D721Med (cell line): ENCODE measurements at regions not wholly inside any gene's neighbourhood (a gene's known extent, or its start where the extent isn't known, plus 50 kb on each side); places are given as distances from the start of the nearest gene placed in this dataset.

Experiments
- DNase-seq: peaks from one replicate; pipeline ENCODE4 v3.0.0; 2011; ENCODE audit warnings: low spot score; ENCODE audit not compliant: insufficient read length
- FAIRE-seq: peaks from 2 replicates; lab custom pipeline; 2011; peaks lifted over from hg19 to GRCh38; lab: Jason Lieb, UNC
- TF ChIP-seq, protein P1 (sequence below): IDR thresholded peaks from 2 replicates; pipeline ENCODE4 v1.5.1; 2012; ENCODE audit warnings: mild to moderate bottlenecking, control low read depth; ENCODE audit not compliant: insufficient read depth; ENCODE audit errors: missing control alignments

DNA sequence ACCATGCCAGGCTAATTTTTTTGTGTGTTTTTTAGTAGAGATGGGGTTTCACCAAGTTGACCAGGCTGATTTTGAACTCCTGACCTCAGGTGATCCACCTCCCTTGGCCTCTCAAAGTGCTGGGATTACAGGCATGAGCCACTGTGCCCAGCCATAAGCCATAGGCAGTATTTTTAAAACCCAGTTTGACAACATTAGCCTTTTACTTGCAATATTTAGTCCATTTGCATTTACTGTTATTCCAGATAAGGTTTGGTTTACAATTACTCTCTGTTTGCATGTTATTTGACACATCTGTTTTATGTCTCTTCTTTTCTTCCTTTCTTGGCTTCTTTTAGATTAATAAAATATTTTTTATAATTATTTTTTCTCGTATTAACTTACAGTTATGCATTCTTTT lies 83.6 kb upstream of the EPHB3 start:
- TF ChIP-seq, protein P1, sequence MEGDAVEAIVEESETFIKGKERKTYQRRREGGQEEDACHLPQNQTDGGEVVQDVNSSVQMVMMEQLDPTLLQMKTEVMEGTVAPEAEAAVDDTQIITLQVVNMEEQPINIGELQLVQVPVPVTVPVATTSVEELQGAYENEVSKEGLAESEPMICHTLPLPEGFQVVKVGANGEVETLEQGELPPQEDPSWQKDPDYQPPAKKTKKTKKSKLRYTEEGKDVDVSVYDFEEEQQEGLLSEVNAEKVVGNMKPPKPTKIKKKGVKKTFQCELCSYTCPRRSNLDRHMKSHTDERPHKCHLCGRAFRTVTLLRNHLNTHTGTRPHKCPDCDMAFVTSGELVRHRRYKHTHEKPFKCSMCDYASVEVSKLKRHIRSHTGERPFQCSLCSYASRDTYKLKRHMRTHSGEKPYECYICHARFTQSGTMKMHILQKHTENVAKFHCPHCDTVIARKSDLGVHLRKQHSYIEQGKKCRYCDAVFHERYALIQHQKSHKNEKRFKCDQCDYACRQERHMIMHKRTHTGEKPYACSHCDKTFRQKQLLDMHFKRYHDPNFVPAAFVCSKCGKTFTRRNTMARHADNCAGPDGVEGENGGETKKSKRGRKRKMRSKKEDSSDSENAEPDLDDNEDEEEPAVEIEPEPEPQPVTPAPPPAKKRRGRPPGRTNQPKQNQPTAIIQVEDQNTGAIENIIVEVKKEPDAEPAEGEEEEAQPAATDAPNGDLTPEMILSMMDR = no peak
- FAIRE-seq = no peak
- no peak for DNase-seq

DNA sequence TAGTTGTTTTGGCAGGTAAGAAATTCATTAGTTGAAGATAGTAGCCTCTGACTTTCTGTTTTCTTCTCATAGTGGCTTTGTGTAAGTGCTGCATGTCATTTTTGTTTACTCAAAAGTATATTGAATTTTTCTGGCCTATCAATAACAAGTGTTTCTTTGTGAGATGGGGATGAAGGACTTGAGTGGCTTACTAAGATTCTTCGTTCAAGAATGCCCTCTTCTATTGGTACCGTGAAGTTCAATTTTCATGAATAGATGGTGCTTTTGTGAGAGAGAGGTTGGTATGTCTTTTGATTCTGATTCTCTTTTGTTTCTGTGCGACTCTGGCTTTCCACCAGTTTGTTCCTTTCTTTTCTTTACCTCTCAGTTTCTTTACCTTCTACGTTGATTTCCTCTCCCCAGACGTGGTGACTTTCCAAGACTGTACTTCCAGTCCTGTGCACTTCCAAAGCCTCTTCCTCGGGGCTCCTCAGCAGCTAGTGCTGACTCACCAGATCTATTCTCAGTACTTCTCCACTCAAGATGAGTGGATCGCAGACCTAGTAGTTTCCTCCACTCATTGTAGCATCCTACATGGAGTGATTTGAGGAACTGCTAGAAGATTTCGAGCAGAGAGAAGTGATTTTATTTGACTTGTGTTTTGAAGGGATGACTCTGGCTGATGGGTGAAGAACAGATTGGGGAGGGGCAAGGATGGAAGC lies 82.0 kb upstream of the EPHB3 start:
- DNase-seq (no peak), FAIRE-seq (no peak)
- TF ChIP-seq, protein P1 = no peak

DNA sequence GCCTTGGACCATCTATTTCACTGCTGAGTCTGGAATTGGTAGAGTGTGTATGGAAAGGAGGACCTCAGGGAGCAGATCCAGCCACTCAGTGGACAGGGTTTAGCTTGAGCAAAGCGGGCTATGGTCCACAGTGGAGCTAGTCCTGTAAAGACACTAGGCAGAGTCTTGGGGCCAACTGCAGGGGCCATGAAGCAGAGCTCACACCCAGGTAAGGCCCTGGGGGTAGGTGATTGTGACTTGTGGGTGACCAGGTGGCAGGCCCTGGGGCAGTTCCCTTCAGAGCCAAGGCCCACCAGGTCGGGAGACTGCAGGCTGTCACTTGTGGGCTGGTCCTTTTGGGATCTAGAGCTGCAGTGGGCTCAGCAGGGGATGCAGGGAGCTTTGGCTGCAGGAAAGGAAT lies 80.8 kb upstream of the EPHB3 start:
- DNase-seq (no peak), FAIRE-seq (no peak)
- TF ChIP-seq, protein P1 = no peak

DNA sequence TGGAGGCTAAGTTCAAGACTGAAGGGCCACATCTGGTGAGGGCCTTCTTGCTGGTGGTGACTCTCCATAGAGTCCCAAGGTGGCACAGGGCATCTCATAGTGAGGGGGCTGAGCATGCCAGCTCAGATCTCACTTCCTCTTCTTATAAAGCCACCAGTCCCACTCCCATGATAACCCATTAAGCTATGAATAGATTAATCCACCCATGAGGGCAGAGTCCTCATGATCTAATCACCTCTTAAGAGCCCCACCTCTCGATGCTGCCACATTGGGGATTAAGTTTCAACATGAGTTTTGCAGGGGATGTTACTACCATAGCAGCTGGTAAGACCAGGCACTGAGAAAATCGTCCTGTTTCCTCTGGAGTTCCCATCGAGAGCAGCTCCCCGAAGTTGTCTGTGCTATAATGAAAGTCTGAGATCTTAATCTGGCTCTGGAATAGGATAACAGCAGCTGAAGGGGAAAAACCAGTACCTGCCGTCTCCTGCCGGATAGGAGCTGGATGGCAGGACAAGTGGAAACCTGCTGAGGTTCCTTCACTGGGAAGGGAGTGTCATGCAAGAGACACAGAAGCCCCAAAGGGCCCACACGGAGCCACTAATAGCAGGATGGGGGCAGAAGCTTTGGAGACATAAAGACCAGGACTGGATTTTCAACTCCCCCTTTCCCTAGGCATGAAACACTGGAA lies 79.5 kb upstream of the EPHB3 start:
- DNase-seq = no peak
- TF ChIP-seq, protein P1 = no peak
- peak; percentile 58 for FAIRE-seq

DNA sequence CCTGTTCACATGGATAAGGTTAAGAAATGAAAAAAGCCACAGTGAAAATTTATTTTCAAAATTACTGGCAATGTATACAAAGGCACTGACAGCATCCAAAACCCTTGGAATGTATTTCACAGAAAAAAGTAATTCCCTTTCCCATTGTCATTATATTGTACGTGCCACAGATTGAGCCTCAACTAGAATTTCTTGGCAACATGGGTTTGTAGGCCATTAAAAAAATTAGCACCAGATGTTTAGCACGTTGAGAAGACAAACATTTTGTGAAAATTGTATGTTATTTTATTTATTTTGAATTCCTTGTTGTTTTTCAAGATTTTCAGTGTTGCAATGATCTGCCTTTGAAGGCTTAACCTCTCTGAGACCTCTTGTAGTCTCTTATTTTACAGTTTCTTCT lies 76.3 kb upstream of the EPHB3 start:
- FAIRE-seq (no peak), DNase-seq (no peak)
- TF ChIP-seq, protein P1 = no peak

DNA sequence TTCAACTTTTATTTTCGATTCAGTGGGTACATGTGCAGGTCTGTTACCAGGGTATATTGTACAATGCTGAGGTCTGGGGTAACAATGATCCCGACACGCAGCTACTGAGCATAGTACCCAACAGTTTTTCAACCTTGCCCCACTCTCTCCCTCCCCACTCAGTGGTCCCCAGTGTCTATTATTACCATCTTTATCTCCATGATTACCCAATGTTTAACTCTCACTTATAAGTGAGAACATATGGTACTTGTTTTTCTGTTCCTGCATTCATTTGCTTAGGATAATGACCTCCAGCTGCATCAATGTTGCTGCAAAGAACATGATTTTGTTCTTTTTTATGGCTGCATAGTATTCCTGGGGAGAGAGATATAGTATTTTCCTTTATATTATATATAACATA lies 75.7 kb upstream of the EPHB3 start:
- FAIRE-seq = no peak
- no peak for DNase-seq
- TF ChIP-seq, protein P1 = no peak

DNA sequence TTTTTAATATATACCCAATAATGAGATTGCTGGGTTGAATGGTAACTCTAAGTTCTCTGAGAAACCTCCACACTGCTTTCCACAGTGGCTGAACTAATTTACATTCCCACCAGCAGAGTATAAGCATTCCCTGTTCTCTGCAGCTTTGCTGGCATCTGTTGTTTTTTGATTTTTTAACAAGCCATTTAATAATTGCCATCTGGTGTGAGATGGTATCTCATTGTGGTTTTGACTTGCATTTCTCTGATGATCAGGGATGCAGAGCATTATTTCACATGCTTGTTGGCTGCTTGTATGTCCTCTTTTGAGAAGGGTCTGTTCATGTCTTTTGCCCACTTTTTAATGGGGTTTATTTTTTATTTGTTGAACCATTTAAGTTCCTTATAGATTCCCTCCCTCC lies 75.0 kb upstream of the EPHB3 start:
- no peak for DNase-seq
- no peak for FAIRE-seq
- TF ChIP-seq, protein P1 = no peak
